GM23338 (cell line): ENCODE measurements at regions not wholly inside any gene's neighbourhood (a gene's known extent, or its start where the extent isn't known, plus 50 kb on each side); places are given as distances from the start of the nearest gene placed in this dataset.

Source experiments
- ATAC-seq: fragments of 200-7000 bp; cut with Tn5 transposase; 3 replicates; pipeline ENCODE4 v1.9.1; 2020
- DNase-seq: peaks from one replicate; pipeline ENCODE4 v3.0.0-alpha.2; 2015; ENCODE audit warnings: low spot score
- H2AFZ ChIP-seq: fragments of 200-600 bp; sonication (generic); 2 replicates; pipeline ENCODE4 v1.8.0; 2016; ENCODE audit warnings: antibody characterized with exemption, mild to moderate bottlenecking, moderate library complexity
- H3F3A ChIP-seq: fragments of 200-600 bp; sonication (generic); replicated peaks from 2 replicates; pipeline ENCODE4 v1.8.0; 2017; ENCODE audit warnings: antibody characterized with exemption, mixed run types, low read depth
- H3K27ac ChIP-seq: fragments of 200-600 bp; sonication (generic); 2 replicates; pipeline ENCODE4 v1.6.1; 2016; ENCODE audit warnings: low read depth
- H3K27me3 ChIP-seq: fragments of 200-600 bp; sonication (generic); 2 replicates; pipeline ENCODE4 v1.8.0; 2016; ENCODE audit warnings: mild to moderate bottlenecking, mixed run types, moderate library complexity; ENCODE audit not compliant: insufficient read depth
- H3K36me3 ChIP-seq: fragments of 200-600 bp; sonication (generic); 2 replicates; pipeline ENCODE4 v1.8.0; 2016; ENCODE audit warnings: mild to moderate bottlenecking; ENCODE audit not compliant: insufficient read depth
- H3K4me1 ChIP-seq: fragments of 200-600 bp; sonication (generic); 2 replicates; pipeline ENCODE4 v1.8.0; 2016; ENCODE audit warnings: mild to moderate bottlenecking, moderate library complexity; ENCODE audit not compliant: insufficient read depth
- H3K4me2 ChIP-seq: fragments of 200-600 bp; sonication (generic); 2 replicates; pipeline ENCODE4 v1.7.1; 2017; ENCODE audit warnings: mixed run types
- H3K4me3 ChIP-seq: fragments of 200-600 bp; sonication (generic); 2 replicates; pipeline ENCODE4 v1.6.1; 2016; ENCODE audit warnings: mixed run types
- H3K79me2 ChIP-seq: fragments of 200-600 bp; sonication (generic); replicated peaks from 2 replicates; pipeline ENCODE4 v1.8.0; 2017; ENCODE audit warnings: mild to moderate bottlenecking; ENCODE audit not compliant: insufficient read depth
- H3K9me2 ChIP-seq: fragments of 200-600 bp; sonication (generic); 2 replicates; pipeline ENCODE4 v1.8.0; 2017; ENCODE audit not compliant: insufficient read depth
- H4K20me1 ChIP-seq: fragments of 200-600 bp; sonication (generic); replicated peaks from 2 replicates; pipeline ENCODE4 v1.8.0; 2017; ENCODE audit warnings: mild to moderate bottlenecking; ENCODE audit not compliant: insufficient read depth
- H3K27ac Mint-ChIP-seq: 2 replicates; pipeline ENCODE4 v1.8.0; 2020; ENCODE audit warnings: inconsistent platforms, mild to moderate bottlenecking, moderate library complexity, mixed read lengths
- H3K27me3 Mint-ChIP-seq: 3 replicates; pipeline ENCODE4 v1.8.0; 2022; ENCODE audit warnings: low read depth, mild to moderate bottlenecking, moderate library complexity, mixed read lengths, inconsistent platforms; ENCODE audit not compliant: insufficient read depth, poor library complexity
- H3K36me3 Mint-ChIP-seq: 3 replicates; pipeline ENCODE4 v1.8.0; 2021; ENCODE audit warnings: low read depth, mild to moderate bottlenecking, inconsistent platforms, moderate library complexity, mixed read lengths
- H3K4me1 Mint-ChIP-seq: 3 replicates; pipeline ENCODE4 v1.8.0; 2020; ENCODE audit warnings: mild to moderate bottlenecking, inconsistent platforms, mixed read lengths
- H3K4me3 Mint-ChIP-seq: 3 replicates; pipeline ENCODE4 v1.8.0; 2021; ENCODE audit warnings: moderate library complexity, mild to moderate bottlenecking, inconsistent platforms, mixed read lengths
- H3K9me3 Mint-ChIP-seq: 3 replicates; pipeline ENCODE4 v1.8.0; 2020; ENCODE audit warnings: moderate library complexity, mild to moderate bottlenecking, inconsistent platforms, mixed read lengths
- CREB1 ChIP-seq: fragments of 250-450 bp; sonication (Bioruptor Pico); IDR thresholded peaks from 2 replicates; pipeline ENCODE4 v1.5.0; 2020; ENCODE audit warnings: low read depth, mild to moderate bottlenecking, moderate library complexity
- EZH2 ChIP-seq: fragments of 200-600 bp; sonication (generic); IDR thresholded peaks from one replicate; pipeline ENCODE4 v1.8.0; 2017; ENCODE audit warnings: antibody characterized with exemption, mild to moderate bottlenecking, low read depth; ENCODE audit not compliant: unreplicated experiment
- EZH2phosphoT487 ChIP-seq: fragments of 200-600 bp; sonication (generic); IDR thresholded peaks from one replicate; pipeline ENCODE4 v1.8.1; 2018; ENCODE audit warnings: antibody characterized with exemption; ENCODE audit not compliant: unreplicated experiment
- JUNB ChIP-seq: IDR thresholded peaks from one replicate; pipeline ENCODE4 v1.6.1; 2016; ENCODE audit warnings: antibody characterized with exemption; ENCODE audit not compliant: unreplicated experiment
- NANOG ChIP-seq: IDR thresholded peaks from 2 replicates; pipeline ENCODE4 v1.6.1; 2016; ENCODE audit warnings: antibody characterized with exemption, borderline replicate concordance
- POLR2AphosphoS5 ChIP-seq: IDR thresholded peaks from 2 replicates; pipeline ENCODE4 v1.6.1; 2016; ENCODE audit warnings: antibody characterized with exemption, low read depth
- REST ChIP-seq: IDR thresholded peaks from one replicate; pipeline ENCODE4 v1.6.1; 2018; ENCODE audit warnings: antibody characterized with exemption; ENCODE audit not compliant: unreplicated experiment
- STAT1 ChIP-seq: IDR thresholded peaks from one replicate; pipeline ENCODE4 v1.6.1; 2016; ENCODE audit warnings: antibody characterized with exemption; ENCODE audit not compliant: unreplicated experiment
- ZNF114 ChIP-seq: fragments of 250-450 bp; sonication (Bioruptor Pico); IDR thresholded peaks from 2 replicates; pipeline ENCODE4 v1.5.0; 2020; ENCODE audit warnings: mild to moderate bottlenecking, moderate library complexity
- ZNF331 ChIP-seq: fragments of 250-450 bp; sonication (Bioruptor Pico); IDR thresholded peaks from 2 replicates; pipeline ENCODE4 v1.5.0; 2020; ENCODE audit warnings: low read depth, mild to moderate bottlenecking, moderate library complexity
- TF ChIP-seq, protein P1 (sequence below), 2 experiments: fragments of 200-600 bp in 1 of 2; sonication (generic) in 1 of 2; conservative IDR thresholded peaks; 2 replicates each; pipeline versions ENCODE4 v1.5.1 to v1.6.1; 2016 to 2017; ENCODE audit warnings: antibody characterized with exemption in 2 of 2, low read depth in 2 of 2, mild to moderate bottlenecking in 2 of 2, moderate library complexity in 1 of 2
- TF ChIP-seq, protein P2 (sequence below): fragments of 250-450 bp; sonication (Bioruptor Pico); IDR thresholded peaks from 2 replicates; pipeline ENCODE4 v1.5.0; 2020; ENCODE audit warnings: mild to moderate bottlenecking, moderate library complexity
- TF ChIP-seq, protein P3 (sequence below): IDR thresholded peaks from 2 replicates; pipeline ENCODE4 v1.6.1; 2016; ENCODE audit warnings: antibody characterized with exemption

- no peaks in the 10 kb centered on the region for H3K9me2 ChIP-seq
- no peaks in the 10 kb centered on the region; the same call in 2 of the 3 replicates for H3K36me3 Mint-ChIP-seq
- H3K27me3 Mint-ChIP-seq, result peaks cover 7% of the 10 kb centered on the region
- DNase-seq (no peak), ATAC-seq (no peak)
- no peaks in the 10 kb centered on the region; the same call in 1 of the 2 replicates for H3K4me1 ChIP-seq
- no peaks in the 10 kb centered on the region for H3K79me2 ChIP-seq
- H3K4me1 Mint-ChIP-seq, result peaks cover 4% of the 10 kb centered on the region; the same call in 2 of the 3 replicates
- H3K27ac Mint-ChIP-seq, result no peak overlapping the region
- H3K27me3 ChIP-seq, result no peaks in the 10 kb centered on the region
- no peak overlapping the region for H3K4me3 Mint-ChIP-seq
- peaks cover 2% of the 10 kb centered on the region; the same call in 1 of the 3 replicates for H3K9me3 Mint-ChIP-seq
- no peaks in the 10 kb centered on the region for H3K36me3 ChIP-seq
- TF ChIP-seq, protein P1, sequence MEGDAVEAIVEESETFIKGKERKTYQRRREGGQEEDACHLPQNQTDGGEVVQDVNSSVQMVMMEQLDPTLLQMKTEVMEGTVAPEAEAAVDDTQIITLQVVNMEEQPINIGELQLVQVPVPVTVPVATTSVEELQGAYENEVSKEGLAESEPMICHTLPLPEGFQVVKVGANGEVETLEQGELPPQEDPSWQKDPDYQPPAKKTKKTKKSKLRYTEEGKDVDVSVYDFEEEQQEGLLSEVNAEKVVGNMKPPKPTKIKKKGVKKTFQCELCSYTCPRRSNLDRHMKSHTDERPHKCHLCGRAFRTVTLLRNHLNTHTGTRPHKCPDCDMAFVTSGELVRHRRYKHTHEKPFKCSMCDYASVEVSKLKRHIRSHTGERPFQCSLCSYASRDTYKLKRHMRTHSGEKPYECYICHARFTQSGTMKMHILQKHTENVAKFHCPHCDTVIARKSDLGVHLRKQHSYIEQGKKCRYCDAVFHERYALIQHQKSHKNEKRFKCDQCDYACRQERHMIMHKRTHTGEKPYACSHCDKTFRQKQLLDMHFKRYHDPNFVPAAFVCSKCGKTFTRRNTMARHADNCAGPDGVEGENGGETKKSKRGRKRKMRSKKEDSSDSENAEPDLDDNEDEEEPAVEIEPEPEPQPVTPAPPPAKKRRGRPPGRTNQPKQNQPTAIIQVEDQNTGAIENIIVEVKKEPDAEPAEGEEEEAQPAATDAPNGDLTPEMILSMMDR (conservative IDR thresholded peaks at IDR 0.05; ENCODE audit: low read depth in 2 of 2), result no peak
- TF ChIP-seq NANOG (no peak), CREB1 (CRISPR knock-in tag) (no peak), ZNF114 (no peak), ZNF331 (CRISPR knock-in tag) (no peak), JUNB (no peak), EZH2 (no peak), STAT1 (no peak), REST (no peak), POLR2AphosphoS5 (no peak), EZH2phosphoT487 (no peak)
- TF ChIP-seq, protein P2, sequence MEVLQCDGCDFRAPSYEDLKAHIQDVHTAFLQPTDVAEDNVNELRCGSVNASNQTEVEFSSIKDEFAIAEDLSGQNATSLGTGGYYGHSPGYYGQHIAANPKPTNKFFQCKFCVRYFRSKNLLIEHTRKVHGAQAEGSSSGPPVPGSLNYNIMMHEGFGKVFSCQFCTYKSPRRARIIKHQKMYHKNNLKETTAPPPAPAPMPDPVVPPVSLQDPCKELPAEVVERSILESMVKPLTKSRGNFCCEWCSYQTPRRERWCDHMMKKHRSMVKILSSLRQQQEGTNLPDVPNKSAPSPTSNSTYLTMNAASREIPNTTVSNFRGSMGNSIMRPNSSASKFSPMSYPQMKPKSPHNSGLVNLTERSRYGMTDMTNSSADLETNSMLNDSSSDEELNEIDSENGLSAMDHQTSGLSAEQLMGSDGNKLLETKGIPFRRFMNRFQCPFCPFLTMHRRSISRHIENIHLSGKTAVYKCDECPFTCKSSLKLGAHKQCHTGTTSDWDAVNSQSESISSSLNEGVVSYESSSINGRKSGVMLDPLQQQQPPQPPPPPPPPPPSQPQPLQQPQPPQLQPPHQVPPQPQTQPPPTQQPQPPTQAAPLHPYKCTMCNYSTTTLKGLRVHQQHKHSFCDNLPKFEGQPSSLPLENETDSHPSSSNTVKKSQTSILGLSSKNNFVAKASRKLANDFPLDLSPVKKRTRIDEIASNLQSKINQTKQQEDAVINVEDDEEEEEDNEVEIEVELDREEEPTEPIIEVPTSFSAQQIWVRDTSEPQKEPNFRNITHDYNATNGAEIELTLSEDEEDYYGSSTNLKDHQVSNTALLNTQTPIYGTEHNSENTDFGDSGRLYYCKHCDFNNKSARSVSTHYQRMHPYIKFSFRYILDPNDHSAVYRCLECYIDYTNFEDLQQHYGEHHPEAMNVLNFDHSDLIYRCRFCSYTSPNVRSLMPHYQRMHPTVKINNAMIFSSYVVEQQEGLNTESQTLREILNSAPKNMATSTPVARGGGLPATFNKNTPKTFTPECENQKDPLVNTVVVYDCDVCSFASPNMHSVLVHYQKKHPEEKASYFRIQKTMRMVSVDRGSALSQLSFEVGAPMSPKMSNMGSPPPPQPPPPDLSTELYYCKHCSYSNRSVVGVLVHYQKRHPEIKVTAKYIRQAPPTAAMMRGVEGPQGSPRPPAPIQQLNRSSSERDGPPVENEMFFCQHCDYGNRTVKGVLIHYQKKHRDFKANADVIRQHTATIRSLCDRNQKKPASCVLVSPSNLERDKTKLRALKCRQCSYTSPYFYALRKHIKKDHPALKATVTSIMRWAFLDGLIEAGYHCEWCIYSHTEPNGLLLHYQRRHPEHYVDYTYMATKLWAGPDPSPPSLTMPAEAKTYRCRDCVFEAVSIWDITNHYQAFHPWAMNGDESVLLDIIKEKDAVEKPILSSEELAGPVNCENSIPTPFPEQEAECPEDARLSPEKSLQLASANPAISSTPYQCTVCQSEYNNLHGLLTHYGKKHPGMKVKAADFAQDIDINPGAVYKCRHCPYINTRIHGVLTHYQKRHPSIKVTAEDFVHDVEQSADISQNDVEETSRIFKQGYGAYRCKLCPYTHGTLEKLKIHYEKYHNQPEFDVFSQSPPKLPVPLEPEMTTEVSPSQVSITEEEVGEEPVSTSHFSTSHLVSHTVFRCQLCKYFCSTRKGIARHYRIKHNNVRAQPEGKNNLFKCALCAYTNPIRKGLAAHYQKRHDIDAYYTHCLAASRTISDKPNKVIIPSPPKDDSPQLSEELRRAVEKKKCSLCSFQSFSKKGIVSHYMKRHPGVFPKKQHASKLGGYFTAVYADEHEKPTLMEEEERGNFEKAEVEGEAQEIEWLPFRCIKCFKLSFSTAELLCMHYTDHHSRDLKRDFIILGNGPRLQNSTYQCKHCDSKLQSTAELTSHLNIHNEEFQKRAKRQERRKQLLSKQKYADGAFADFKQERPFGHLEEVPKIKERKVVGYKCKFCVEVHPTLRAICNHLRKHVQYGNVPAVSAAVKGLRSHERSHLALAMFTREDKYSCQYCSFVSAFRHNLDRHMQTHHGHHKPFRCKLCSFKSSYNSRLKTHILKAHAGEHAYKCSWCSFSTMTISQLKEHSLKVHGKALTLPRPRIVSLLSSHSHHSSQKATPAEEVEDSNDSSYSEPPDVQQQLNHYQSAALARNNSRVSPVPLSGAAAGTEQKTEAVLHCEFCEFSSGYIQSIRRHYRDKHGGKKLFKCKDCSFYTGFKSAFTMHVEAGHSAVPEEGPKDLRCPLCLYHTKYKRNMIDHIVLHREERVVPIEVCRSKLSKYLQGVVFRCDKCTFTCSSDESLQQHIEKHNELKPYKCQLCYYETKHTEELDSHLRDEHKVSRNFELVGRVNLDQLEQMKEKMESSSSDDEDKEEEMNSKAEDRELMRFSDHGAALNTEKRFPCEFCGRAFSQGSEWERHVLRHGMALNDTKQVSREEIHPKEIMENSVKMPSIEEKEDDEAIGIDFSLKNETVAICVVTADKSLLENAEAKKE, result no peak
- TF ChIP-seq, protein P3, sequence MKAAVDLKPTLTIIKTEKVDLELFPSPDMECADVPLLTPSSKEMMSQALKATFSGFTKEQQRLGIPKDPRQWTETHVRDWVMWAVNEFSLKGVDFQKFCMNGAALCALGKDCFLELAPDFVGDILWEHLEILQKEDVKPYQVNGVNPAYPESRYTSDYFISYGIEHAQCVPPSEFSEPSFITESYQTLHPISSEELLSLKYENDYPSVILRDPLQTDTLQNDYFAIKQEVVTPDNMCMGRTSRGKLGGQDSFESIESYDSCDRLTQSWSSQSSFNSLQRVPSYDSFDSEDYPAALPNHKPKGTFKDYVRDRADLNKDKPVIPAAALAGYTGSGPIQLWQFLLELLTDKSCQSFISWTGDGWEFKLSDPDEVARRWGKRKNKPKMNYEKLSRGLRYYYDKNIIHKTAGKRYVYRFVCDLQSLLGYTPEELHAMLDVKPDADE, result no peak
- no peak overlapping the region for H3K4me2 ChIP-seq
- no peak overlapping the region for H3K27ac ChIP-seq
- no peak overlapping the region for H3K4me3 ChIP-seq
- H2AFZ ChIP-seq, result peak overlapping the region; percentile 56
- H3F3A ChIP-seq, result no peaks in the 10 kb centered on the region
- H4K20me1 ChIP-seq, result no peaks in the 10 kb centered on the region
Measured at GRCh38 chr12:119258556-119258955, 76.0 kb upstream of the CCDC60 start.
